NK-92 (cell line): ENCODE measurements at regions not wholly inside any gene's neighbourhood (a gene's known extent, or its start where the extent isn't known, plus 50 kb on each side); places are given as distances from the start of the nearest gene placed in this dataset.
"Not testable (repeated sequence)": the region's sequence is repeated elsewhere in the genome, so short reads cannot be mapped to it uniquely, and the experiment has no call there.

Experiments used
- DNase-seq: peaks from one replicate; lab custom pipeline; 2025; ENCODE audit not compliant: unreplicated experiment; lab: John Stamatoyannopoulos, UW

- DNase-seq, result not testable (repeated sequence)
These were observed 98.1 kb downstream of the ARRDC3 start for GRCh38 chr5:91285062-91285461.

GRCh38 chr5:91283899-91284298 is 99.2 kb downstream of the ARRDC3 start:
- DNase-seq, result no peak

DNA sequence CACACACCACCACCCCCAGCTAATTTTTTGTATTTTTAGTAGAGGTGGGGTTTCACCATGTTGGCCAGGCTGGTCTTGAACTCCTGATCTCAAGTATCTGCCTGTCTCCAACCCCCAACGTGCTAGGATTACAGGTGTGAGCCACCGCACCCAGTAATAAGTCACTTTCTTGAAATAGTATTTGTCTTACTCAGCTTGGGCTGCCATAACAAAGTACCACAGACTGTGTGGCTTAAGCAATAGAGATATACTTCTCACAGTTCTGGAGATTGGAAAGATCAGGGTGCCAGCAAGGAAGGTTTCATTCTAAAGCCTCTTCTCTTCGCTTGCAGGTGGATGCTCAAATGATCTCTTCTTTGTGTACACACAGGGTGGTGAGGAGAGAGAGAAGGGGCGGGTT is 99.8 kb downstream of the ARRDC3 start:
- no peak for DNase-seq

DNA sequence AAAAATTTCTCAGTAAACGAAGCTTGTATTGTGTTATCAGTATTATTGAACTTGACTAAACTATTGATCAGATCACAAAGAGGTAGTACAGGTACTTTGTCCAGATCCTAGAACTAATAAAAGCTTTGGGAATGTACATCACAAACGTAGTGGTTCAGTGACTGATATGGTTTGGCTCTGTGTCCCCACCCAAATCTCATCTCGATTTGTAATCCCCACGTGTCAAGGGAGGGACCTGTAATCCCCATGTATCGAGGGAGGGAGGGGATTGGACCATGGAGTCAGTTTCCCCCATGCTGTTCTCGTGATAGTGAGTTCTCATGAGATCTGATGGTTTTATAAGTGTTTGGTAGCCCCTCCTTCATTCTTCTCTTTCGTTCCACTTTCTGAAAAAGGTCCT is 100.9 kb downstream of the ARRDC3 start:
- no peak for DNase-seq

- no peak for DNase-seq
These were observed 101.7 kb downstream of the ARRDC3 start for GRCh38 chr5:91281401-91281800.

GRCh38 chr5:91280362-91281269 is 102.5 kb downstream of the ARRDC3 start:
- no peak for DNase-seq

GRCh38 chr5:91277840-91278239 is 105.3 kb downstream of the ARRDC3 start:
- no peak for DNase-seq

- DNase-seq, result no peak
These were observed 106.0 kb downstream of the ARRDC3 start for GRCh38 chr5:91277093-91277626.

- DNase-seq, result no peak
These were observed 110.3 kb downstream of the ARRDC3 start for GRCh38 chr5:91272858-91273257.

GRCh38 chr5:91271999-91272398 is 111.1 kb downstream of the ARRDC3 start:
- DNase-seq, result no peak

- no peak for DNase-seq
These were observed 113.9 kb downstream of the ARRDC3 start for GRCh38 chr5:91269198-91269597.

GRCh38 chr5:91266184-91266705 is 116.9 kb downstream of the ARRDC3 start:
- no peak for DNase-seq

GRCh38 chr5:91264311-91265051 is 118.6 kb downstream of the ARRDC3 start:
- no peak for DNase-seq

- DNase-seq, result no peak
These were observed 119.2 kb downstream of the ARRDC3 start for GRCh38 chr5:91263898-91264297.

- DNase-seq, result no peak
These were observed 125.8 kb downstream of the ARRDC3 start for GRCh38 chr5:91257301-91257700.

DNA sequence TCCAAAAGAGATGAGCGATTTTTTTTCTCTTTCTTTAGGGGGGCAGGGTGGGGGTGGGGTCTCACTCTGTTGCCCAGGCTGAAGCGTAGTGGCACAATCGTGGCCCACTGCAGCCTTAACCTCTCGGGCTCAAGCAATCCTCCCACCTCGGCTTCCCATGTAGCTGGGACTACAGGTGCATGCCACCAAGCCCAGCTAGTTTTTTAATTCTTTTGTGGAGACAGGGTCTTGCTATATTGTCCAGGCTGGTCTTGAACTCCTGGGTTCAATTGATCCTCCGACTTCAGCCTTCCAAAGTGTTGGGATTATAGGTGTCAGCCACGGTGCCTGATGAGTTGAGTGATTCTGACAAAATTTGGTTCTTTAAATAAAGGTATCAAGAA is 127.0 kb downstream of the ARRDC3 start:
- no peak for DNase-seq

GRCh38 chr5:91255396-91256141 is 127.5 kb downstream of the ARRDC3 start:
- no peak for DNase-seq

- no peak for DNase-seq
These were observed 130.2 kb downstream of the ARRDC3 start for GRCh38 chr5:91252916-91253315.

DNA sequence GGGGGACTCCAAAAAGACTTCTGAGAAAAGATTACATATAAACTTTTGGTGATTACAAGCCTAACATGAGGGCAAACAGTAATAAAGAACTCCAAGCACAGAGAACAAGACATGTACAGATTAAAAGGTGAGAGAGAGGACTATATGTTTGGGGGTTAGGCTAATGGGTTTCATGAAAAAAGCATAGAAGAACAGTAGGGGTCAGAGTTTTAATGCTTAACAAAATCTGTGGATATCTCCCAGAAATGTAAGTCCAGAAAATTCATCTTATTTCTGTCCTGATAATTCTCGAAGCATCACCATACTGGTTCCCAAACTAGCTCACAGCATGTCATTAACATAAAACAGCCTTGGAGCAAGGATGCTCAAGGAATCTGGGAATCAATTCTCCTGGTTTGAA is 137.2 kb downstream of the ARRDC3 start:
- no peak for DNase-seq

GRCh38 chr5:91245074-91245452 is 138.1 kb downstream of the ARRDC3 start:
- no peak for DNase-seq
